Activated CD4-positive, alpha-beta T cell treated with anti-CD3 and anti-CD28 coated beads, Interleukin-2, amount 10 ng/mL, durations not matched to agents 7 days and 5 days (primary cell): ENCODE measurements at regions not wholly inside any gene's neighbourhood (a gene's known extent, or its start where the extent isn't known, plus 50 kb on each side); places are given as distances from the start of the nearest gene placed in this dataset.

ENCODE experiments used
- CTCF ChIA-PET: fragments of 350-600 bp; sonication (Branson Sonifier 250); formaldehyde crosslinking; loops from one replicate; lab custom pipeline; 2021; ENCODE audit warnings: antibody characterized with exemption; lab: Charles Lee
- POLR2A ChIA-PET: fragments of 350-600 bp; sonication (Branson Sonifier 250); formaldehyde crosslinking; loops from one replicate; lab custom pipeline; 2021; ENCODE audit warnings: antibody characterized with exemption; lab: Charles Lee
- DNase-seq: peaks from one replicate; pipeline ENCODE4 v3.0.0-alpha.2; 2020
- H3K27ac Mint-ChIP-seq: one replicate; pipeline ENCODE4 v1.8.0; 2021; ENCODE audit warnings: mild to moderate bottlenecking, moderate library complexity, mixed read lengths
- H3K27me3 Mint-ChIP-seq: one replicate; pipeline ENCODE4 v1.8.0; 2021; ENCODE audit warnings: mixed read lengths
- H3K36me3 Mint-ChIP-seq: one replicate; pipeline ENCODE4 v1.8.0; 2021; ENCODE audit warnings: low read depth, mixed read lengths
- H3K4me1 Mint-ChIP-seq: one replicate; pipeline ENCODE4 v1.8.0; 2021; ENCODE audit warnings: mixed read lengths
- H3K4me3 Mint-ChIP-seq: one replicate; pipeline ENCODE4 v1.8.0; 2021; ENCODE audit warnings: mild to moderate bottlenecking, moderate library complexity, mixed read lengths
- H3K9me3 Mint-ChIP-seq: one replicate; pipeline ENCODE4 v1.8.0; 2021; ENCODE audit warnings: mixed read lengths

DNA sequence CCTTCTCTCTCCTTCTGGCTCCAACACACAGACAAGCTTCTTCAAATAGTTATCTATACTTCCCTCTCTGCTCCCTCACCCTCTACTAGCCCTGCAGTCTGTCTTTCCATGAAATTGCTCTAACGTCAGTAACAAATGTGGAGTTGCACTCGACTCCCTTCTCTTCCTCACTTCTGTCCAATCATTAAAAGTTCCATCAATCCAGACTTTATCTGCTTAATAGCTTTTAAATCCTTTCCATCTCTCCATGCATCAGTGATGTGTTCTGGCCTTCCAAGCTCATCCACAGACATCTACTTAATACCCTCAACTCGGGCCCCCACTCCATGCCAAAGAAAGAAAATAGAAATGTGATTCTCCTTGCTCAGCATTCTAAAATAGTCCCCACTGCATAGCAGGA is 422.1 kb upstream of the CDH5 start:
- H3K9me3 Mint-ChIP-seq = no peaks in the 10 kb centered on the region
- H3K4me3 Mint-ChIP-seq = no peak overlapping the region
- DNase-seq = no peak
- no peaks in the 10 kb centered on the region for H3K27me3 Mint-ChIP-seq
- ChIA-PET CTCF (no interaction called here), POLR2A (no interaction called here)
- no peaks in the 10 kb centered on the region for H3K4me1 Mint-ChIP-seq
- H3K36me3 Mint-ChIP-seq = no peaks in the 10 kb centered on the region
- no peak overlapping the region for H3K27ac Mint-ChIP-seq

- H3K9me3 Mint-ChIP-seq = no peaks in the 10 kb centered on the region
- ChIA-PET POLR2A (no interaction called here), CTCF (no interaction called here)
- no peak overlapping the region for H3K27ac Mint-ChIP-seq
- no peaks in the 10 kb centered on the region for H3K27me3 Mint-ChIP-seq
- no peak for DNase-seq
- H3K4me1 Mint-ChIP-seq = no peaks in the 10 kb centered on the region
- no peaks in the 10 kb centered on the region for H3K36me3 Mint-ChIP-seq
- H3K4me3 Mint-ChIP-seq = no peak overlapping the region
Measured at GRCh38 chr16:65940711-65941110, 425.8 kb upstream of the CDH5 start.

GRCh38 chr16:65938083-65938482 is 428.4 kb upstream of the CDH5 start:
- POLR2A ChIA-PET = no interaction called here
- Mint-ChIP-seq H3K4me3 (no peak overlapping the region), H3K9me3 (no peaks in the 10 kb centered on the region), H3K27me3 (no peaks in the 10 kb centered on the region), H3K27ac (no peak overlapping the region), H3K36me3 (no peaks in the 10 kb centered on the region), H3K4me1 (no peaks in the 10 kb centered on the region)
- DNase-seq = no peak
- CTCF ChIA-PET = no interaction called here

DNA sequence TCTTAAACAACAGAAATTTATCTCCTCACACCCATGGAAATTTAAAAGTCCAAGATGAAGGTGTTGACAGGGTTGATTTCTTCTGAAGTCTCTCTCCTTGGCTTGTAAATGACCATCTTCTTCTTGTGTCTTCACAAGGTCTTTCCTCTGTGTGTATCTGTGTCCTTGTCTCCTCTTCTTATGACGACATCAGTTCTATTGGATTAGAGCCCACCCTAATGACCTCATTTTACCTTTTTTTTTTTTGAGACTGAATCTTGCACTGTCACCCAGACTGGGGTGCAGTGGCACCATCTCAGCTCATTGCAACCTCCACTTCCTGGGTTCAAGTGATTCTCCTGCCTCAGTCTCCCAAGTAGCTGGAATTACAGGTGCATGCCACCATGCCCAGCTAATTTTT is 429.0 kb upstream of the CDH5 start:
- POLR2A ChIA-PET = no interaction called here
- Mint-ChIP-seq H3K4me3 (no peak overlapping the region), H3K27ac (no peak overlapping the region), H3K36me3 (no peaks in the 10 kb centered on the region), H3K4me1 (no peaks in the 10 kb centered on the region), H3K27me3 (no peaks in the 10 kb centered on the region), H3K9me3 (no peaks in the 10 kb centered on the region)
- CTCF ChIA-PET = no interaction called here
- DNase-seq = no peak

DNA sequence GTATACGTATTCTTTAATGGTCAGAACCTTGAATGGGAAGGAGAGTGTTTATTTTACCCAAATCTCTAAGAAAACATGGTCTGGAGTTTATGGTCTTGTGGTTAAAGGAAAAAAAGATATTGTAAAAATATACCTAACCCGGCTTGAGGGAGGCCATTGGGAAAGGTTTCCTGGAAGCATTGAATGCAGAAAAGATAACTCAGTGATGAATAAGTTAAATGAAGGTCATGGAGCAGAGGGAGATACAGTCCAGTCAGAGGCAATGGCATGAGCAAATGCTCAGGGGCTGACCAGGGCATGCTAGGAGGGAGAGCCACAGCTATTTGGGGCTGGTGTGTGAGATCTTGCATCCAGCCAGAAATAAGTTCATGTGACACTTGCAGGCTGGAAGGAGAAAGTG is 430.4 kb upstream of the CDH5 start:
- Mint-ChIP-seq H3K9me3 (no peaks in the 10 kb centered on the region), H3K4me1 (no peaks in the 10 kb centered on the region), H3K4me3 (no peak overlapping the region), H3K27me3 (no peaks in the 10 kb centered on the region), H3K36me3 (no peaks in the 10 kb centered on the region), H3K27ac (no peak overlapping the region)
- POLR2A ChIA-PET = no interaction called here
- DNase-seq = no peak
- CTCF ChIA-PET = no interaction called here

GRCh38 chr16:65934443-65934842 is 432.0 kb upstream of the CDH5 start:
- Mint-ChIP-seq H3K9me3 (peaks cover 2% of the 10 kb centered on the region), H3K4me3 (no peak overlapping the region), H3K27ac (no peak overlapping the region), H3K27me3 (no peaks in the 10 kb centered on the region), H3K36me3 (no peaks in the 10 kb centered on the region), H3K4me1 (no peaks in the 10 kb centered on the region)
- no peak for DNase-seq
- ChIA-PET CTCF (no interaction called here), POLR2A (interaction anchor here (0.5 kb wide), 1 partner anchor 53 kb away, joined by 3 read pairs; no protein-coding TSS in a partner anchor)

GRCh38 chr16:65933703-65934102 is 432.8 kb upstream of the CDH5 start:
- H3K27ac Mint-ChIP-seq = no peak overlapping the region
- POLR2A ChIA-PET = no interaction called here
- no peaks in the 10 kb centered on the region for H3K36me3 Mint-ChIP-seq
- no peak overlapping the region for H3K4me3 Mint-ChIP-seq
- H3K27me3 Mint-ChIP-seq = no peaks in the 10 kb centered on the region
- CTCF ChIA-PET = no interaction called here
- H3K4me1 Mint-ChIP-seq = no peaks in the 10 kb centered on the region
- peaks cover 2% of the 10 kb centered on the region for H3K9me3 Mint-ChIP-seq
- no peak for DNase-seq

- Mint-ChIP-seq H3K9me3 (peaks cover 2% of the 10 kb centered on the region), H3K4me1 (no peaks in the 10 kb centered on the region), H3K27ac (no peak overlapping the region), H3K27me3 (no peaks in the 10 kb centered on the region), H3K4me3 (no peak overlapping the region), H3K36me3 (no peaks in the 10 kb centered on the region)
- ChIA-PET POLR2A (no interaction called here), CTCF (no interaction called here)
- DNase-seq = no peak
Measured at GRCh38 chr16:65932350-65933072, 434.0 kb upstream of the CDH5 start.

DNA sequence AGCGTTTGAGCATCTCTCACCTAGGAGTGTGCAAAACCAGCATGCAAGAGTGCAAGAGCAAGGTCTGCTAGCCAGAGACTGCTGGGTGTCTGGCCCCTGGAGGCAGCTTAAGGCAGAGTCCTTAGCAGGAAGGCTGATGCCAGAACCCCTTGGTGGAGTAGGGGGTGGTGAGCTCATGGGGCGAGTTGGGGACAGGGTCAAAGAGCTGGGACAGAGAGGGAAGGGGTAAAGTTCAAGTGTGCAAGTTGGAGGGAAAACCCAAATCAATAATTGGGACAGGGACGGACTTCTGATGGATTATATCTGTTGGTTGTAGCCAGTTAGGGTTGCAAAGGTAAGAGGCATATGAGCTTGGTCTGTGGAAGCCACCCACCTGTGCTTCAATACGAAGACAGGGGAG is 443.6 kb upstream of the CDH5 start:
- CTCF ChIA-PET = no interaction called here
- no peak overlapping the region for H3K4me3 Mint-ChIP-seq
- no peaks in the 10 kb centered on the region for H3K9me3 Mint-ChIP-seq
- H3K27me3 Mint-ChIP-seq = no peaks in the 10 kb centered on the region
- H3K4me1 Mint-ChIP-seq = no peaks in the 10 kb centered on the region
- no peak for DNase-seq
- no peak overlapping the region for H3K27ac Mint-ChIP-seq
- H3K36me3 Mint-ChIP-seq = no peaks in the 10 kb centered on the region
- POLR2A ChIA-PET = no interaction called here

DNA sequence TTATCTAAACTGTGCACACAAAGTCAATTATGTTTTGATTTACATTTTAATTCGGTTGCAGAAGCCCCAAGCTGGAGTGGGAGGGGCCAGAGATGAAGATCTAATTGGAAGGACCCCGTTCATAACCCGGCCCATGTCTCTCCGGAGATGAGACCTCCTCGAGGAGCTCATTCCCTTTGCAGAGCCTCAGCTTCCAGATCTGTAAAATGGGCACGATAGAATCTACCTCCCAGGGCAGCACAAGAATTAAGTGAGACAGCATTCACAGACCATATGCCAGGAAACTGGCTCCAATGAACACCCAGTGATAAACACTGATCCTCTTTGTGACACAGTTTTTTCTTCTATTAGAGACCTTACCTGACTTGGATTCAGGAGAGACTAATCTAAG is 446.5 kb upstream of the CDH5 start:
- no peaks in the 10 kb centered on the region for H3K4me1 Mint-ChIP-seq
- ChIA-PET CTCF (no interaction called here), POLR2A (no interaction called here)
- no peaks in the 10 kb centered on the region for H3K36me3 Mint-ChIP-seq
- no peak overlapping the region for H3K4me3 Mint-ChIP-seq
- H3K27me3 Mint-ChIP-seq = no peaks in the 10 kb centered on the region
- no peak for DNase-seq
- H3K9me3 Mint-ChIP-seq = no peaks in the 10 kb centered on the region
- no peak overlapping the region for H3K27ac Mint-ChIP-seq

- H3K9me3 Mint-ChIP-seq = no peaks in the 10 kb centered on the region
- H3K4me3 Mint-ChIP-seq = no peak overlapping the region
- no peaks in the 10 kb centered on the region for H3K36me3 Mint-ChIP-seq
- CTCF ChIA-PET = no interaction called here
- no peak for DNase-seq
- H3K27ac Mint-ChIP-seq = no peak overlapping the region
- no peaks in the 10 kb centered on the region for H3K4me1 Mint-ChIP-seq
- POLR2A ChIA-PET = no interaction called here
- no peaks in the 10 kb centered on the region for H3K27me3 Mint-ChIP-seq
Measured at GRCh38 chr16:65919145-65919985, 447.1 kb upstream of the CDH5 start.

GRCh38 chr16:65917466-65917865 is 449.0 kb upstream of the CDH5 start:
- no peaks in the 10 kb centered on the region for H3K36me3 Mint-ChIP-seq
- H3K27ac Mint-ChIP-seq = no peak overlapping the region
- no peaks in the 10 kb centered on the region for H3K27me3 Mint-ChIP-seq
- CTCF ChIA-PET = no interaction called here
- H3K4me1 Mint-ChIP-seq = no peaks in the 10 kb centered on the region
- DNase-seq = no peak
- POLR2A ChIA-PET = no interaction called here
- no peaks in the 10 kb centered on the region for H3K9me3 Mint-ChIP-seq
- H3K4me3 Mint-ChIP-seq = no peak overlapping the region

DNA sequence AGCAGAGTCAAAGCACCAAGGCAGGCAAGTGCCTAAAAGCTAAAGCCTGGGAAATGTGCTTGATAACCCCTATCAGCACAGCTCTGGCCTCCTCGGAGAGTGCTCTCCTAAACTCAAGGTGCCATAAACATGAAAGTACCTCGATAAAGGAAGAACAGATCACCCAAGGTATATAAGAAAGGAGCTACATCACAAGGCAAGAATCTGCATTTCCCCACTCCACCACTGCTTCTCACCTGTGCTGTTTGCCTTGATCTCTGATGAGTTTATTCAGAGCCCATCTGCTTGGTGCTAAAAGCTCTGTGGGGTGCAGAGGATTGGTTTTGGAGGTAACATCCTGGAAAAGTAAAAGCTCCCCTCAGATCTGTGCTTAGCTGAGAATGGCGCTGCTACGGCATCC is 449.5 kb upstream of the CDH5 start:
- POLR2A ChIA-PET = no interaction called here

More for the DNA sequence above, 449.5 kb upstream of the CDH5 start:
- no peak overlapping the region for H3K27ac Mint-ChIP-seq
- H3K27me3 Mint-ChIP-seq = no peaks in the 10 kb centered on the region
- no peak for DNase-seq
- no peaks in the 10 kb centered on the region for H3K4me1 Mint-ChIP-seq
- no peaks in the 10 kb centered on the region for H3K36me3 Mint-ChIP-seq
- no peak overlapping the region for H3K4me3 Mint-ChIP-seq
- CTCF ChIA-PET = no interaction called here
- H3K9me3 Mint-ChIP-seq = no peaks in the 10 kb centered on the region
